Gastroesophageal sphincter (tissue), 4 donors: ENCODE measurements at regions not wholly inside any gene's neighbourhood (a gene's known extent, or its start where the extent isn't known, plus 50 kb on each side); places are given as distances from the start of the nearest gene placed in this dataset.

Experiments used
- ATAC-seq: fragments of 150-250 bp; one replicate; pipeline ENCODE4 v1.9.1; 2016; ENCODE audit warnings: mild to moderate bottlenecking, moderate library complexity
- H3K27ac ChIP-seq, 4 donors: fragments of 200-600 bp; sonication (generic) in 3 of 4; 1 replicate in 3 of 4; 2 replicates in 1 of 4; pipeline ENCODE4 v1.5.1; 2016 to 2019
- H3K27me3 ChIP-seq: fragments of 200-600 bp; sonication (generic); one replicate; pipeline ENCODE4 v1.5.1; 2019
- H3K36me3 ChIP-seq, 2 donors: fragments of 200-600 bp; sonication (generic); one replicate each; pipeline ENCODE4 v1.5.1; 2019; ENCODE audit warnings: control low read depth in 1 of 2
- H3K4me1 ChIP-seq, 3 donors: fragments of 200-600 bp; sonication (generic); 1 replicate in 2 of 3; 2 replicates in 1 of 3; pipeline ENCODE4 v1.5.1; 2016 to 2019; ENCODE audit warnings: control low read depth in 2 of 3
- H3K4me3 ChIP-seq, 2 donors: fragments of 200-600 bp; sonication (generic); one replicate each; pipeline ENCODE4 v1.5.1; 2019; ENCODE audit warnings: mild to moderate bottlenecking in 1 of 2, moderate library complexity in 1 of 2
- H3K9me3 ChIP-seq, 3 donors: fragments of 200-600 bp; sonication (generic); one replicate each; pipeline ENCODE4 v1.5.1; 2017 to 2019; ENCODE audit warnings: control low read depth in 2 of 3
- CTCF ChIP-seq, 4 experiments: fragments of 200-600 bp in 2 of 4; fragments of 450-650 bp in 2 of 4; sonication (generic) in 1 of 4; IDR thresholded peaks; one replicate each; pipeline ENCODE4 v1.5.1; 2017 to 2019; ENCODE audit warnings: antibody characterized with exemption in 4 of 4, mild to moderate bottlenecking in 2 of 4, moderate library complexity in 2 of 4
- EP300 ChIP-seq: sonication (generic); formaldehyde crosslinking; IDR thresholded peaks from one replicate; pipeline ENCODE4 v1.6.1; 2017; ENCODE audit warnings: antibody characterized with exemption, mild to moderate bottlenecking
- POLR2A ChIP-seq, 2 donors: fragments of 450-650 bp; IDR thresholded peaks; one replicate each; pipeline ENCODE4 v1.6.1; 2017; ENCODE audit warnings: antibody characterized with exemption in 2 of 2, mild to moderate bottlenecking in 2 of 2, moderate library complexity in 1 of 2
- POLR2AphosphoS5 ChIP-seq: sonication (generic); formaldehyde crosslinking; IDR thresholded peaks from one replicate; pipeline ENCODE4 v1.6.1; 2017; ENCODE audit warnings: antibody characterized with exemption
- WGBS, 2 donors: methylation state at CpG; one replicate each; pipeline ENCODE4 v1.1.5; 2018; ENCODE audit warnings: low coverage in 1 of 2; 5-methylcytosine and 5-hydroxymethylcytosine counted together

- Histone ChIP-seq H3K9me3 (no peaks in the 10 kb centered on the region), H3K36me3 (no peaks in the 10 kb centered on the region), H3K27me3 (no peaks in the 10 kb centered on the region), H3K27ac (no peak overlapping the region), H3K4me3 (no peak overlapping the region), H3K4me1 (no peaks in the 10 kb centered on the region)
- TF ChIP-seq POLR2A (IDR thresholded peaks at IDR 0.05), result no peak
- TF ChIP-seq POLR2AphosphoS5, result no peak
- no peak for TF ChIP-seq EP300
- TF ChIP-seq CTCF (IDR thresholded peaks at IDR 0.05), result no peak
- no peak for ATAC-seq
- 81 to 94% methylated on average over 1 of the region's 1 CpG for WGBS, 2 donors
Observed at GRCh38 chr7:88688222-88688621, 71.3 kb upstream of the ZNF804B start.

- Histone ChIP-seq H3K27me3 (no peaks in the 10 kb centered on the region), H3K9me3 (no peaks in the 10 kb centered on the region), H3K27ac (no peak overlapping the region), H3K4me3 (no peak overlapping the region), H3K4me1 (no peaks in the 10 kb centered on the region), H3K36me3 (no peaks in the 10 kb centered on the region)
- ATAC-seq, result no peak
- 100% methylated on average over 1 of the region's 30 CpGs; no CpG with 5 or more reads in 1 of the 2 donors for WGBS, 2 donors
- no peak for TF ChIP-seq POLR2AphosphoS5
- no peak for TF ChIP-seq EP300
- TF ChIP-seq POLR2A (IDR thresholded peaks at IDR 0.05), result no peak
- no peak for TF ChIP-seq CTCF (IDR thresholded peaks at IDR 0.05)
Observed at GRCh38 chr7:88686468-88687229, 72.9 kb upstream of the ZNF804B start.

GRCh38 chr7:88681682-88682081 is 77.8 kb upstream of the ZNF804B start:
- Histone ChIP-seq H3K36me3 (no peaks in the 10 kb centered on the region), H3K27me3 (no peaks in the 10 kb centered on the region), H3K27ac (no peak overlapping the region), H3K9me3 (no peaks in the 10 kb centered on the region), H3K4me1 (no peaks in the 10 kb centered on the region), H3K4me3 (no peak overlapping the region)
- WGBS, 2 donors, result 95 to 100% methylated on average over 2 of the region's 2 CpGs
- TF ChIP-seq POLR2AphosphoS5 (no peak), CTCF (IDR thresholded peaks at IDR 0.05) (no peak), POLR2A (IDR thresholded peaks at IDR 0.05) (no peak), EP300 (no peak)
- ATAC-seq, result no peak

GRCh38 chr7:88670536-88670935 is 89.0 kb upstream of the ZNF804B start:
- Histone ChIP-seq H3K27ac (no peak overlapping the region), H3K4me1 (no peaks in the 10 kb centered on the region), H3K36me3 (no peaks in the 10 kb centered on the region), H3K9me3 (no peaks in the 10 kb centered on the region), H3K27me3 (no peaks in the 10 kb centered on the region), H3K4me3 (no peak overlapping the region)
- TF ChIP-seq EP300 (no peak), CTCF (IDR thresholded peaks at IDR 0.05) (no peak), POLR2AphosphoS5 (no peak), POLR2A (IDR thresholded peaks at IDR 0.05) (no peak)
- no peak for ATAC-seq

- no peaks in the 10 kb centered on the region for H3K4me1 ChIP-seq
- H3K4me3 ChIP-seq, result no peak overlapping the region
- ATAC-seq, result no peak
- H3K27me3 ChIP-seq, result no peaks in the 10 kb centered on the region
- 72 to 83% methylated on average over 3 of the region's 3 CpGs for WGBS, 2 donors
- H3K9me3 ChIP-seq, result no peaks in the 10 kb centered on the region
- H3K27ac ChIP-seq, result no peak overlapping the region
- H3K36me3 ChIP-seq, result no peaks in the 10 kb centered on the region
- TF ChIP-seq POLR2A (IDR thresholded peaks at IDR 0.05), result no peak
- TF ChIP-seq CTCF (IDR thresholded peaks at IDR 0.05), result no peak
- no peak for TF ChIP-seq POLR2AphosphoS5
- no peak for TF ChIP-seq EP300
Observed at GRCh38 chr7:88669913-88670312, 89.6 kb upstream of the ZNF804B start.
